HT-29 (cell line): ENCODE measurements at regions not wholly inside any gene's neighbourhood (a gene's known extent, or its start where the extent isn't known, plus 50 kb on each side); places are given as distances from the start of the nearest gene placed in this dataset.

ENCODE experiments used
- DNase-seq: peaks from one replicate; pipeline ENCODE4 v3.0.0-alpha.2; 2015; ENCODE audit warnings: low spot score

DNA sequence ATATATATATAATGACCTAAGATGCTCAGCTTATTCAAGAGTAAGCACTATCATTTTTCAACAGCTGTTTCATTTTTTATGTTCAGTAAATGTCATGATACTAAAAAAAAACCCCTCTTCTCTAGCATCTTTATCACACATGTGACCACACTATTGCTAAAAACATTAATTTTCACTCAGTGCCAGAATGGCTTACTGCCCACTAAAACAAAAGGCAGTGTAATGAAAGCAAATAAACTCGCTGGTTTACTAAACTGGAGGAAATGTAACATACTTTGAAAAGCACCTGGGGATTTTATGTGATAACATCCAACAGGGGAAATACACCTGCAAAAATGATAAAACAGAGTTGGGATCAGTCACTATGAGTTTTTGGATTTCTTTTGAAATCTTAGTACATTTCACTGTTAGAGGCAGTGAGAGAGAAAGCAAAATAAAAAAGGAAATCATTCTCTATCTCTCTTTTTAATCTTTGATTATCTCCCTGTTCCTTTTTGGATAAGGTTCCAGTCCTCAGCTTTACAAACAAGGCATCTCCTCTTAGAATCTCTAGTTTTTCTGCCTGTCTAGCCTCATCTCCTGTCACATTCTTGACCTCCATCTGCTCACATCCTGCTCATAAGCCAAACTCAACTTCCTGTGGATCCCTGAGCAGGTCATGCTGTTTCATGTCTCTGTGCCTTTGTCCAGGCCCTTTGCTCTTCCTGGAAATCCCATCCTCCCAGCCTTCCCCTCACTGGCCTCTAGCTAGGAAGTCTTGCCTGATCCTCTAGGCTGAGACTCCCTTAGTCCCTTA lies 338.0 kb downstream of the MAN2A1 start:
- no peak for DNase-seq

DNA sequence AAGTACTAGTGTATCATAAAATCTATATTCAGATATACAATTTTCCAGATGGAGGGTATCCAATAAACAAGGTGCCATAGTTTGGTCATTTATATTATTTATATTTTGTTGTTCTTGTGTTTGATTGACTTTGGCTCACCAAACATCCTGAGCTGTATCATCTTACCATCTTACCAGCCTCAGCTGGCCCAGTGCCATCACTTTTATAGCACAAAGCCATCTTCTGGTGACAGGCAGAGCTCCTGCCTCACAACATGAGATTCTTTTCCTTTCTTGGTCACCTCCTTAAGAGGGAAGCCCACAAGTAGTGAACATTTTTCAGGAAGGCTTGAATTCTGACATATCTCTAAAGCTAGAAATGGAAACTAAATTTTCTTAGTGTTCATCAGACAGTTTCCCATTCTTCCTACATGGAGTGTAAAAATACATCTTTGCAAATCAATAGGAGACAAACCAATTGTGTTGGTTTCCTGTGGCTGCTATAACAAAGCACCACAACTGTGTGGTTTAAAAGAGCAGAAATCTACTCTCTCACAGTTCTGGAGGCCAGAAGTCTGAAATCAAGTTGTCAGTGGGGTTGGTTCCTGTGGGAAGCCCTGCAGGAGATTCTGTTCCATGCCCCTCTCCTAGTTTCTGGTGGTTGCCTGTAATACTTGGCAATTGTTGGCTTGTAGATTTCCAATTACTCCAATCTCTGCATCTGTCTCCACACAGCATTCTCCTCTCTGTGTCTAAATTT lies 341.8 kb downstream of the MAN2A1 start:
- peak; percentile 7 for DNase-seq

- DNase-seq, result no peak
Measured at GRCh38 chr5:110032376-110032775, 342.6 kb downstream of the MAN2A1 start.

GRCh38 chr5:110034056-110034600 lies 344.4 kb downstream of the MAN2A1 start:
- no peak for DNase-seq

DNA sequence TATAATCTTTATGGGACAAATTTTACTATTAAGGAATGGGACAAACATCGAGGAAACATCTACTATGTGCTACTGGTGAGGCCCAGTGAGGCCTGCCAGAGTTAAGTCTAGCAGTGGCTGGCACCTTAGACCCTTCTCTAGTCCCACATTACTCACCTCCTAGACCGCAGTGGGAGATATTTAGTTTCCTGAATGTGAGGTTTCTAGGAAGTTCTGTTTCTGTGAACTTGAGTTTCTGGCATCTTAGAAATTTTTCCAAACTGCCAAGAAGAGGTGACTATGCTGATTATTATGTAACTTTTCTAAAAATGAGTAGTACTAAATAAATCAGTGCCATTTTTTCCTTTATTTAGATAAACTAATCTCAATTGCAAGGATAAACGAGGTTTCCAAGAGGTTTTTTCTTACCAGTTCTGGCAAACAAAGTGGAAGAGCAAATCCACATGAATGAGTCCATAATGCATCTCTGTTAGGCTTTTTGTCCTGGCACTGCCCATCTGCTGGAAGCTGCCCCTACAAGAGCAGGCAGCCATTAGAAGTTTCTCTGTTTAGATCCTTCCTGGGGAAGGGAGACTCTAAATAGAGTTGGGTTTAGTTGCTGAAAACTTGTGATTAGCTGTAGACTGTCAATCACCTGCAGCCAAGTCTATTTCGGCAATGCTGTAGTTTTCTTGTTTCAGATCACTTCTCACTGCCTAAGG lies 348.7 kb downstream of the MAN2A1 start:
- no peak for DNase-seq

GRCh38 chr5:110040178-110040577 lies 350.5 kb downstream of the MAN2A1 start:
- peak; percentile 24 for DNase-seq

- no peak for DNase-seq
Measured at GRCh38 chr5:110043025-110043424, 353.3 kb downstream of the MAN2A1 start.

GRCh38 chr5:110045158-110045557 lies 355.4 kb downstream of the MAN2A1 start:
- no peak for DNase-seq

DNA sequence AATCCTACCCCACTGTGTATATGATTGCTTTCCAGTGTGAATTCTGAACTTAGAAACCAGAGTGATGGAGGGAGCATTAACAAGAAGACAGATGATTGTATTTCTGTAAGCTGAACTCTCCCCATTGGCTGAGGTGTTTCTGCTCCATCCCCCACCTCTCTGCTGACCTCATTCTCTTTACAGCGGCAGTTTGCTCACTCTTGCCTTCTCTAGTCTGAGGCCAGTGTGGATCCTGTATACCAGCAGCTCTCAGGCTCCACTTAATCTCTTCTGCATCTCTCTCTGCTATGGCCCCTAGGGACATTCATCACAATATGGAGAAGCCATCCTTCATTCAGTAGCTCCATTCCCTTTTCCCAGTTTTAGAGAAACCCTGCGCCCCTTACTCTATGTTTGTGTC lies 358.8 kb downstream of the MAN2A1 start:
- no peak for DNase-seq

- DNase-seq, result no peak
Measured at GRCh38 chr5:110049816-110050215, 360.1 kb downstream of the MAN2A1 start.

GRCh38 chr5:110050640-110051345 lies 361.1 kb downstream of the MAN2A1 start:
- DNase-seq, result no peak

DNA sequence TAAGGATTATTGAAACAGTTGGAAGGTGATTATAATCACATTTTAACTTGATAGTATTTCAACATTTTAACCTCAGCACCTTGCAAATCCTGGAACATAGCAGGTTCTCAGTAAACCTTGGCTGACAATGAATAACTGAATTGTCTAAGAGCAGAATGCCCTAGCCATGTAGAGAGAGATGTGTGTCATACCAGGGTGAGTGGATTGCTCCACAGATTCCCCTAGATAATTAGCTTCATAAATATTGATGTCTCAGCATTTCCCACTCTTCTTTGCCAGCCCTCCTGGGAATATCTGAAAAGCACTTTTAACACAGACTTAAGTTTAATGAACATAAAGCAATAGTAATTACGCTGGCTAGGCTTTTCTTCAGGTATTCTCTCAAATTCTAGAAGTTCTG lies 363.5 kb downstream of the MAN2A1 start:
- DNase-seq, result no peak

- DNase-seq, result no peak
Measured at GRCh38 chr5:110053824-110054223, 364.1 kb downstream of the MAN2A1 start.

DNA sequence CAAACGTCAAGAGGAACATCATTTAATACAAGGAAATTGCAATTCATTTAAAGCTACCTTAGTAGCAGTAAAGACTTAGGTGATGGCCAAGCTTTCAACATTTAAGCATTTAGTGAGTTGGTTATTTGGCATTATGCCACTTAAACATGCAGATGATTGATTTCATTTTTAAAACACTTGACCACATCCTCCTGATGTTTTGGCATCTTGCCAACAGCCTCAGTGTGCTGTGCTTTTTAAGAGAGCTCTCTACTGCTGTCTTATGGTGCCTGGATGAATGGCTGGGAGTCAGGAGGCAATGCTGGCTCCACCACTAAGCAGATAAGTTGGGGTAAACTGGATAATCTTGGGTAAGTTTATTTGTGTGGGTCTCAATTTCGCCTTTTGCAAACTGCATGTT lies 364.5 kb downstream of the MAN2A1 start:
- DNase-seq, result peak; percentile 58

GRCh38 chr5:110055302-110055701 lies 365.6 kb downstream of the MAN2A1 start:
- no peak for DNase-seq

DNA sequence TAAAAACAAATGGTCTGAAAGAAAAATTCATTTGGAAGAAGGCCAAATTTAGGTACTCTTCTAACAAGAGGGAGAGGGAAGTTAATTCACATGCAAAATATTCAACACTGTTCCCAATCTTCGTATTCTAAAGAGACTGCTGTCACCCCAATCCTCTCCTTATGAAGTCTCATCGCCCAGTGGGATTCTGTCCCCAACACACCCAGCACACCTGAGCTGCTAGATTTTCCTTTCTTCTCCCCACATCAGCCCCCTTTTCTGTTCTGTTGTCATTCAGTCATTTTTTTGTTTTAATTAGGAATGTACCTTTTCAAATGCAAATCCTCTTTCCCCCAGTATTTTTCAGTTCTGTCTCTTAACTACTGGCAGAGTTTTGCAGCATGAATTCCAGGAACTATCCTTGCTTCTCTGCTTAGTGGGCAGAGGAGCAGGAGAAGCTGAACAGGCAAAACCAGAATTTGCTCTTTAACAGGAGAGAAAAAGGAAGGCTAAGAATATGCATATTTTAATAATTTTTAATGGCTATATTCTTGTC lies 366.9 kb downstream of the MAN2A1 start:
- no peak for DNase-seq

DNA sequence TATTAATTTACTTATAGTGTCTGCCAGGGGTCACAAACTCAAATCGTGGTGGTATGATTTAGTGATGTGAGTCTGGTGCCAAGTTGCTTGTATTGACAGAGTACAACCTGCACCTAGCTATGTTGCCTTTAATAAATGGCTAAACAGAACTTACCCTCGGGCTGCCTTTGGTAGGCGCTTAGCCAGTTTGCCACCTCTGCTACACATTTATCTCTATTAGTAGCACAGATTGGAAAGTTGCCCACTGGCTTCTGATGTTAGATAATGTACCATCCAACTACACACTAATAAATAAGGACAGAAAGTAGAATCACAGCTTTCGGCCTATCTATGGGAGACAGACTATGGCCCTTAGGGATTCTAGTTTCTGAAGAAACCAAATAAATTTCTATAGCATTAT lies 368.4 kb downstream of the MAN2A1 start:
- DNase-seq, result no peak

DNA sequence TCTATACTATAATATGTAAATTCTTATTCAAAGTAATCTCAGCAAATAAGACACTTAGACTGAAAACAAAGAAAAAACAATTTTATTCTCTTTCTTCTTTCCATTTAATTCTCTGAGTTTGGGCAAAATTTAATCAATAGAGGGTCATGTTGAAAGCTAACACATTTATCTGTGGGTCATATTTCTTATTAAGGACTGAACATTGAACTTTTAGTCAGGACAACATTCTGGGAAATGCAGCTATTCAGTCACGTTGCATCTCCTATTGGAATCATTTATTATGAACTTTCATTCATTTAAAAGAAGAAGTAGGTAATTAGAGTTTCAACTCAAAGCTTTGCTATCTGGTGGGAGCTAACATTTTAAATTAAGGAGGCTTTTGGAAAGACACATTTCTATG lies 372.5 kb downstream of the MAN2A1 start:
- DNase-seq, result no peak

DNA sequence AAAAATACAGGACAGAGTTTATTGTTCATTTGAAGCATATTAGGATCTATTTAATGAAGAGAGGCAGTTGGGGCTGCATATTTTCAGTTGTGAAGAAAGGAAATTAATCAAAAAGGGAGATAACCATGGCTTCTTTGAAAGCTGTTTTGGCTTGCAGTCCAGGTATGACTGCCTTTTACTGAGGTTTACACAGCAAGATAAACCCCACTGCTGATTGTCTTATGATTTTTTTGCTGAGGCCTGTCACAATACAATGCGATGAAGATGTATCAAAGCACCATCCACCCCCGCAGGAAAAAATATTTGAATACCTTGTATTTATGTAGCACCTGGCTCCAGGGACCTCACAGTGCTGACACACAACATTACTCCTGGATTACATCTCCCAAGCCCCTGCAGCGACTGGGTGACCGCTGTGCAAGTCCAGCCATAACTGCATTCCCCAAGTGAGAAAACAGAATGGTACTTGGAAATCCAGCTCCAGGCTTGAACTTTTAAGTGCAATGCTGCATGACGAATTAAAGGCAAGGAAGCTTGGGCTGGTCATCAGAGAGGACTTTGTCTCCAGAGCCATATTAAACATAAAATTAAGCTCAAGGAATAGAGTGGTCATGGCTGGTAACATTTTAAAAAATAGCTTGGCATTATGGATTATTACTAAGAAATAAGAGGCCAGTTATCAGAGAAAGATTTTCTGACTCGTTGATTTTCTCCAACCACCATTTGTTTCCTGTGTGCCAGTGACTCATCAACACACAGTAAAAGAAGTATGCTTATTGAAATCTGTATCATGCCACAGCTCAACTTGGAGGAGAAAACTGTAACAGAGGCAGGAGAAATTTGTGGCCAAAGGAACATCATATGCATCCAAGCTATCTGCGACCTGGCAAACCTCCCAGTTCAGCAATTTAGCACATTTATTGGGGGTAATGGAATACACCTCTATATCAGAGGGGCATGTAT lies 374.2 kb downstream of the MAN2A1 start:
- DNase-seq, result no peak

DNA sequence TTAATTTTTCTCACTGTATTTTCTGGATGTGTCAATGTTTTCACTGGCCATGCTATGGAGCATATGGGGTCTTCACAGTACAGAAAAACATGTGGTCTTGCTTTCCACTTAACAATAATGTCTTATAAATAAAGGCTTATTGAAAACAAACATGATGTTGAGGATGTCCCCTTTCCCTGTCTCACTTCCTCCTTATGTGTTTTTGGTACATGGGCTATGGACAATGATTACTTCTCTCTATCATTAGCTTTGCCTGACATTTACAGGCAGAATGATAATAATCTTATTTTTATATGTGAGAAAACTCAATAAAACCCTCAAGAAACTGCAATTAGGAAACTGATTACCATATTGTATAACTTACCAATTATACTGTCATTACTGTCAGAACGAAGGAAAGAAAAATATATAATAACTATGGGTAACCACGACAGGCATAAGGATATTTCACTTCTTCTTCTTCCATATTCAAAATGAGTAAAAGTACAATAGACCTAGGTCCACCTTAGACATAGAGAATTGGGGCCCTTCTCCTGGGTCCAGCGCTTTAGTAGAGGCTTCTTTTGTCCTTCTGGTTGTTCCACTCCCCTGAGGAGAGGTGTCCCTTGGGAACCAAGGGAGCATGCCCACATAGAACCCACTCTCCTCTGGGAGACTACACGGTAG lies 375.0 kb downstream of the MAN2A1 start:
- no peak for DNase-seq
